ENCODE measurements at regions not wholly inside any gene's neighbourhood (a gene's known extent, or its start where the extent isn't known, plus 50 kb on each side); places are given as distances from the start of the nearest gene placed in this dataset.
"Not testable (repeated sequence)": the region's sequence is repeated elsewhere in the genome, so short reads cannot be mapped to it uniquely, and the experiment has no call there.

- not testable (repeated sequence) for H3K9ac ChIP-seq (ENCODE audit: low read length in 5 of 5); H3K4me1 ChIP-seq (ENCODE audit: control insufficient read depth in 5 of 5, insufficient read depth in 5 of 5, low read length in 5 of 5); H3K27me3 ChIP-seq (ENCODE audit: control insufficient read depth in 5 of 5, insufficient read depth in 4 of 5, low read length in 5 of 5); H3K27ac ChIP-seq (ENCODE audit: low read depth, low read length); H3K4me3 ChIP-seq (ENCODE audit: low read depth in 1 of 5, low read length in 5 of 5); H3K36me3 ChIP-seq (ENCODE audit: control insufficient read depth in 5 of 5, insufficient read depth in 5 of 5, low read length in 5 of 5); H3K9me3 ChIP-seq (ENCODE audit: control insufficient read depth in 5 of 5, low read length in 5 of 5)
These were observed 183.7 kb upstream of the AKAP13 start for GRCh38 chr15:85196697-85197096.

- H3K4me3 ChIP-seq (ENCODE audit: low read depth in 1 of 5, low read length in 5 of 5); H3K9me3 ChIP-seq (ENCODE audit: control insufficient read depth in 5 of 5, low read length in 5 of 5); H3K36me3 ChIP-seq (ENCODE audit: control insufficient read depth in 5 of 5, insufficient read depth in 5 of 5, low read length in 5 of 5); H3K4me1 ChIP-seq (ENCODE audit: control insufficient read depth in 5 of 5, insufficient read depth in 5 of 5, low read length in 5 of 5); H3K27ac ChIP-seq (ENCODE audit: low read depth, low read length); H3K27me3 ChIP-seq (ENCODE audit: control insufficient read depth in 5 of 5, insufficient read depth in 4 of 5, low read length in 5 of 5); H3K9ac ChIP-seq (ENCODE audit: low read length in 5 of 5): not testable (repeated sequence)
These were observed 182.8 kb upstream of the AKAP13 start for GRCh38 chr15:85197582-85197981.

- H3K36me3 ChIP-seq (ENCODE audit: control insufficient read depth in 5 of 5, insufficient read depth in 5 of 5, low read length in 5 of 5); H3K4me1 ChIP-seq (ENCODE audit: control insufficient read depth in 5 of 5, insufficient read depth in 5 of 5, low read length in 5 of 5); H3K27me3 ChIP-seq (ENCODE audit: control insufficient read depth in 5 of 5, insufficient read depth in 4 of 5, low read length in 5 of 5); H3K9me3 ChIP-seq (ENCODE audit: control insufficient read depth in 5 of 5, low read length in 5 of 5); H3K4me3 ChIP-seq (ENCODE audit: low read depth in 1 of 5, low read length in 5 of 5); H3K9ac ChIP-seq (ENCODE audit: low read length in 5 of 5); H3K27ac ChIP-seq (ENCODE audit: low read depth, low read length): not testable (repeated sequence)
These were observed 182.0 kb upstream of the AKAP13 start for GRCh38 chr15:85198432-85198831.

GRCh38 chr15:85200215-85200614, 180.2 kb upstream of the AKAP13 start:
- not testable (repeated sequence) for H3K4me1 ChIP-seq (ENCODE audit: control insufficient read depth in 5 of 5, insufficient read depth in 5 of 5, low read length in 5 of 5); H3K9me3 ChIP-seq (ENCODE audit: control insufficient read depth in 5 of 5, low read length in 5 of 5); H3K4me3 ChIP-seq (ENCODE audit: low read depth in 1 of 5, low read length in 5 of 5); H3K27me3 ChIP-seq (ENCODE audit: control insufficient read depth in 5 of 5, insufficient read depth in 4 of 5, low read length in 5 of 5); H3K36me3 ChIP-seq (ENCODE audit: control insufficient read depth in 5 of 5, insufficient read depth in 5 of 5, low read length in 5 of 5); H3K27ac ChIP-seq (ENCODE audit: low read depth, low read length); H3K9ac ChIP-seq (ENCODE audit: low read length in 5 of 5)

- H3K4me1 ChIP-seq (ENCODE audit: control insufficient read depth in 5 of 5, insufficient read depth in 5 of 5, low read length in 5 of 5); H3K27ac ChIP-seq (ENCODE audit: low read depth, low read length); H3K9me3 ChIP-seq (ENCODE audit: control insufficient read depth in 5 of 5, low read length in 5 of 5); H3K9ac ChIP-seq (ENCODE audit: low read length in 5 of 5); H3K4me3 ChIP-seq (ENCODE audit: low read depth in 1 of 5, low read length in 5 of 5); H3K27me3 ChIP-seq (ENCODE audit: control insufficient read depth in 5 of 5, insufficient read depth in 4 of 5, low read length in 5 of 5); H3K36me3 ChIP-seq (ENCODE audit: control insufficient read depth in 5 of 5, insufficient read depth in 5 of 5, low read length in 5 of 5): not testable (repeated sequence)
These were observed 179.1 kb upstream of the AKAP13 start for GRCh38 chr15:85201118-85201793.

GRCh38 chr15:85204481-85204880, 175.9 kb upstream of the AKAP13 start:
- not testable (repeated sequence) for H3K36me3 ChIP-seq (ENCODE audit: control insufficient read depth in 5 of 5, insufficient read depth in 5 of 5, low read length in 5 of 5); H3K9ac ChIP-seq (ENCODE audit: low read length in 5 of 5); H3K27me3 ChIP-seq (ENCODE audit: control insufficient read depth in 5 of 5, insufficient read depth in 4 of 5, low read length in 5 of 5); H3K9me3 ChIP-seq (ENCODE audit: control insufficient read depth in 5 of 5, low read length in 5 of 5); H3K4me1 ChIP-seq (ENCODE audit: control insufficient read depth in 5 of 5, insufficient read depth in 5 of 5, low read length in 5 of 5); H3K4me3 ChIP-seq (ENCODE audit: low read depth in 1 of 5, low read length in 5 of 5); H3K27ac ChIP-seq (ENCODE audit: low read depth, low read length)

- not testable (repeated sequence) for H3K27ac ChIP-seq (ENCODE audit: low read depth, low read length); H3K36me3 ChIP-seq (ENCODE audit: control insufficient read depth in 5 of 5, insufficient read depth in 5 of 5, low read length in 5 of 5); H3K9ac ChIP-seq (ENCODE audit: low read length in 5 of 5); H3K4me3 ChIP-seq (ENCODE audit: low read depth in 1 of 5, low read length in 5 of 5); H3K9me3 ChIP-seq (ENCODE audit: control insufficient read depth in 5 of 5, low read length in 5 of 5); H3K27me3 ChIP-seq (ENCODE audit: control insufficient read depth in 5 of 5, insufficient read depth in 4 of 5, low read length in 5 of 5); H3K4me1 ChIP-seq (ENCODE audit: control insufficient read depth in 5 of 5, insufficient read depth in 5 of 5, low read length in 5 of 5)
These were observed 146.5 kb upstream of the AKAP13 start for GRCh38 chr15:85233791-85234325.

- H3K27ac ChIP-seq (ENCODE audit: low read depth, low read length); H3K27me3 ChIP-seq (ENCODE audit: control insufficient read depth in 5 of 5, insufficient read depth in 4 of 5, low read length in 5 of 5); H3K4me1 ChIP-seq (ENCODE audit: control insufficient read depth in 5 of 5, insufficient read depth in 5 of 5, low read length in 5 of 5); H3K4me3 ChIP-seq (ENCODE audit: low read depth in 1 of 5, low read length in 5 of 5); H3K36me3 ChIP-seq (ENCODE audit: control insufficient read depth in 5 of 5, insufficient read depth in 5 of 5, low read length in 5 of 5); H3K9ac ChIP-seq (ENCODE audit: low read length in 5 of 5); H3K9me3 ChIP-seq (ENCODE audit: control insufficient read depth in 5 of 5, low read length in 5 of 5): not testable (repeated sequence)
These were observed 145.8 kb upstream of the AKAP13 start for GRCh38 chr15:85234450-85235196.

- H3K36me3 ChIP-seq (ENCODE audit: control insufficient read depth in 5 of 5, insufficient read depth in 5 of 5, low read length in 5 of 5): not testable (repeated sequence)
These were observed 136.3 kb upstream of the AKAP13 start for GRCh38 chr15:85244056-85244455.

GRCh38 chr15:85250938-85251542, 129.4 kb upstream of the AKAP13 start:
- not testable (repeated sequence) for H3K27me3 ChIP-seq (ENCODE audit: control insufficient read depth in 5 of 5, insufficient read depth in 4 of 5, low read length in 5 of 5); H3K4me1 ChIP-seq (ENCODE audit: control insufficient read depth in 5 of 5, insufficient read depth in 5 of 5, low read length in 5 of 5); H3K36me3 ChIP-seq (ENCODE audit: control insufficient read depth in 5 of 5, insufficient read depth in 5 of 5, low read length in 5 of 5); H3K4me3 ChIP-seq (ENCODE audit: low read depth in 1 of 5, low read length in 5 of 5); H3K27ac ChIP-seq (ENCODE audit: low read depth, low read length); H3K9me3 ChIP-seq (ENCODE audit: control insufficient read depth in 5 of 5, low read length in 5 of 5); H3K9ac ChIP-seq (ENCODE audit: low read length in 5 of 5)

More at GRCh38 chr15:85244056-85244455, 136.3 kb upstream of the AKAP13 start:
- H3K4me1 ChIP-seq (ENCODE audit: control insufficient read depth in 5 of 5, insufficient read depth in 5 of 5, low read length in 5 of 5); H3K27me3 ChIP-seq (ENCODE audit: control insufficient read depth in 5 of 5, insufficient read depth in 4 of 5, low read length in 5 of 5); H3K9ac ChIP-seq (ENCODE audit: low read length in 5 of 5); H3K4me3 ChIP-seq (ENCODE audit: low read depth in 1 of 5, low read length in 5 of 5); H3K27ac ChIP-seq (ENCODE audit: low read depth, low read length); H3K9me3 ChIP-seq (ENCODE audit: control insufficient read depth in 5 of 5, low read length in 5 of 5): not testable (repeated sequence)

Measured in subcutaneous abdominal adipose tissue (tissue), 5 donors.